C4-2B (cell line): ENCODE measurements at regions not wholly inside any gene's neighbourhood (a gene's known extent, or its start where the extent isn't known, plus 50 kb on each side); places are given as distances from the start of the nearest gene placed in this dataset.

Experiments used
- H3K27ac ChIP-seq: fragments of 450-650 bp; 2 replicates; pipeline ENCODE4 v1.5.1; 2017
- CTCF ChIP-seq: fragments of 450-650 bp; conservative IDR thresholded peaks from 2 replicates; pipeline ENCODE4 v1.5.1; 2017; ENCODE audit warnings: mild to moderate bottlenecking
- ZFX ChIP-seq: fragments of 450-650 bp; IDR thresholded peaks from 2 replicates; pipeline ENCODE4 v1.6.1; 2017

GRCh38 chr4:136664988-136665387 lies 867.3 kb downstream of the PCDH18 start:
- H3K27ac ChIP-seq: no peak overlapping the region
- TF ChIP-seq CTCF: no peak
- TF ChIP-seq ZFX: no peak

GRCh38 chr4:136662539-136662938 lies 869.8 kb downstream of the PCDH18 start:
- TF ChIP-seq CTCF (no peak), ZFX (no peak)
- no peak overlapping the region for H3K27ac ChIP-seq

GRCh38 chr4:136653640-136654406 lies 878.5 kb downstream of the PCDH18 start:
- H3K27ac ChIP-seq: no peak overlapping the region
- TF ChIP-seq CTCF (no peak), ZFX (no peak)

DNA sequence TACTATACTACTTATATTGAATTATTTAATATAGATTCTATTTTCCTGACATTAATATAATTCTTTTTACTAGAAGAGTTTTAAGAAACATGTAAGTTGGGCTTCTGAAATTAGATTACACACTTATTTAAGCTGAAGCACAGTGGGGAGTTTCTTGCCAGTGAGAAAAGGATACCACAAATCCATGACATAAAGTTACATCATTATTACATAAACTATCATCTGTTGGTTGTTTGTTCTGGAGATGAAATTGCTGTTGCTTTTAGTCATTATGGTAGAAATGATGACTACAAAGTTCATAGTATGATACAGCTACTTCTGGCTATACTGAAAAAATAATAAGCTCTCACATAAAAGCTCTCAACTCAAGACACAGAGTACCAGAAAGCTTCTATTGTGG lies 880.4 kb downstream of the PCDH18 start:
- TF ChIP-seq ZFX (no peak), CTCF (no peak)

DNA sequence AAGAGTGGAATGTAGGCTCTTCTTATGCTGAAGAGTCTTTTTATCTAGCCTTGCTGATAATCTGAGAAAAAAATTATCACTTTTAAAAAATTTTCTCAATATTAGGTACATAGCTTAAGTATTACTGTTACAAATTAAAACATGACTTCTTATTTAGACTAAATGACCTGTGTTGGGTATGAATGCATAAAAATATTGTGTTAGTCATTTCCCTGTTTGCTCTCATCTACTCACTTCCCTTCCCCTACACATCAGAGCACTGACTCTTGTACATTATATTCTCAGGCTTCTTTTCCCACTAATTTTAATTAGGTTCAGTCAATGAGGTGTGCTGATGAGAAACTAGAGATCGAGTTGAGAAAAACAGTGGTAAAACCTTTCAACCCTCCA lies 881.0 kb downstream of the PCDH18 start:
- H3K27ac ChIP-seq: no peak overlapping the region
- TF ChIP-seq CTCF: no peak
- no peak for TF ChIP-seq ZFX

More for the DNA sequence above, 880.4 kb downstream of the PCDH18 start:
- H3K27ac ChIP-seq: no peak overlapping the region

DNA sequence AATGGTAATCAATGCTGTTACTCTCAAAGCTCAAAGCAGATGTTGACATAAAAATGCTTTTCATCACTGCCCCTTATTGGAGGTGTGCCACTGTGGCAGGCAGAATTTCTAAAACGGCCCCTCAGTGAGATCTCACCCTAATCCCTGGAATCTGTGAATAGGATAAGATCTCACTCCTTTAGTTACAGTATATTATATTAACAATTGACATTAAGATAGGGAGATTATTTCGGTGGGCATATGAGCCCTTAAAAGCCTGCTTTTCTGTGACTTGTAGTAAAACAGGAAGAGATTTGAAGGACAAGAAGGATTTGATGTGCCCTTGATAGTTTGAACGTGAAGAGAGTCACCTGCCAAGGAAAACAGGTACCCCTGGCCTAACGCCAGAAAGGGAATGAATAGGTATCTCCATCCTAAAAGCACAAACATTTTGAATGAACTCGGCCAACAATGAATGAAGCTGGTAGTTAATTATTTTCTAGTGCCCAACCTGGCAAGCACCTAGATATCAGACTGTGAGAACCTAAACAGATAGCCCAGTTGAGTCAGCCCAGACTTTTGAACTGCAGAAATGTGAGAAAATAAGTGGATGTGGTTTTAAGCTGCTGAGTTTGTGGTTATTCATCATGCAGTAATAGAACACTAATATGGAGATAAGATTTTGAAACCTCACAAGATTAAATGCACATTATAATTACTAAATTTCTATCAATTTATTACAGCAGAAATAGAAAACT lies 881.6 kb downstream of the PCDH18 start:
- TF ChIP-seq ZFX (no peak), CTCF (no peak)

DNA sequence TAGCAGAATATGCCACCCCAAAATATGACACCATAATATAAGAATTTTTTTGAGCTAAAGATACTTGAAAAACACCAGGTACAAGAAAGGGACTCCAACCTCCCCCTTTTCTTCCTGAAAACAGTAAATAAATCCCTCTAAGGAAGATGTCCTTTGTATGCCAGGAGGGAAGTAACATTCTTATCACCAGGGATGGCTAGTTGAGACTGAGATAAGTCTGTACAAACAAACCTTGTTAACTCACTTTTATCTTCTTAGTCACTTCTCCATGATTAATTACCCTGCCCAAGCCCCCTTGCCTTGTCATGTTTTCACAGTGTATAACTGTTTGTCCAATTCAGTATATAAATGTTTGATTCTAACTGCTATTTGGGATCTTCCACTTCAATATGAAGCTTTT lies 888.0 kb downstream of the PCDH18 start:
- no peak overlapping the region for H3K27ac ChIP-seq
- TF ChIP-seq ZFX: no peak
- TF ChIP-seq CTCF: no peak

More for the DNA sequence above, 881.6 kb downstream of the PCDH18 start:
- H3K27ac ChIP-seq: no peak overlapping the region
